HG03457 (cell line): ENCODE measurements at regions not wholly inside any gene's neighbourhood (a gene's known extent, or its start where the extent isn't known, plus 50 kb on each side); places are given as distances from the start of the nearest gene placed in this dataset.
A peak's percentile ranks its signal among the peaks of the same experiment; 100 is the strongest.
"Not testable (repeated sequence)": the region's sequence is repeated elsewhere in the genome, so short reads cannot be mapped to it uniquely, and the experiment has no call there.

ENCODE experiments used
- ATAC-seq: cut with Tn5 transposase; IDR thresholded peaks from one replicate; pipeline ENCODE4 v1.9.1; 2021; ENCODE audit warnings: moderate number of reproducible peaks; ENCODE audit not compliant: unreplicated experiment

DNA sequence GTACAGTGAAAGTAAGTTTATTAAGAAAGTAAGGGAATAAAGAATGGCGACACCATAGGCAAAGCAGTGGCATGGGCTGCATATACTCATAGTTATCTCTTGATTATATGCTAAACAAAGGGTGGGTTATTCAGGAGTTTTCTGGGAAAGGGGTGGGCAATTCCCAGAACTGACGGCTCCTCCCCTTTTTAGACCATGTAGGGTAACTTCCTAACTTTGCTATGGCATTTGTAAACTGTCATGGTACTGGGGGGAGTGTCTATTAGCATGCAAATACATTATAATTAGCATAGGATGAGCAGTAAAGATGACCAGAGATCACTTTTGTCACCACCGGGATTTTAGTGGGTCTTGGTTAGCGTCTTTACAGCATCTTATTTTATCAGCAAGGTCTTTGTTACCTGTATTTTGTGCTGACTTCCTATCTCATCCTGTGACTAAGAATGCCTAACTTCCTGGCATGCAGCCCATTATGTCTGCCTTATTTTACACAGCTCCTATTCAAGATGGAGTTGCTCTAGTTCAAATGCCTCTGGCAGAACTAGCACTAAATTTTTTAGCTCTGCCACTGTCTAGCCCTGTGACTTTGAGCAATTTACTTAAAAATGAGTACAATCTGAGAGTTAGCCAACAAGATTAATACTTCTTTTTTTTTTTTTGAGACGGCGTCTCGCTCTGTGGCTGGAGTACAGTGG is 110.3 kb upstream of the PALMD start:
- no peak for ATAC-seq

- ATAC-seq = no peak
These were observed 107.9 kb upstream of the PALMD start for GRCh38 chr1:99537886-99538617.

- ATAC-seq = no peak
These were observed 107.3 kb upstream of the PALMD start for GRCh38 chr1:99538618-99538956.

DNA sequence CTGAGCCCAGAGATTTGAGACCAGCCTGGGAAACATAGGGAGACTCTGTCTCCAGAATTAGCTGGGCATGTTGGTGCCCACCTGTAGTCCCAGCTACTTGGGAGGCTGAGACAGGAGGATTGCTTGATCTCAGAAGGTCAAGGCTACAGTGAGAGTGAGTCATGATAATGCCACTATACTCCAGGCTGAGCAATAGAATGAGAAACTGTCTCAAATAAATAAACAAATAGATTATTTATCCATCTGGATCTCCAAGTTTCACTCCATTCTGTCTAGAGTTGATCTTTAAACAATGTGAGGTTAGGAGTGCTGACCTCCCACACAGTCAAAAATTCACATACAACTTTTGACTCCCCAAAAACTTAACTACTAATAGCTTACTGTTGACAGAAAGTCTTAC is 106.8 kb upstream of the PALMD start:
- ATAC-seq = no peak

- no peak for ATAC-seq
These were observed 105.2 kb upstream of the PALMD start for GRCh38 chr1:99540744-99541143.

GRCh38 chr1:99544328-99544727 is 101.6 kb upstream of the PALMD start:
- ATAC-seq = no peak

- no peak for ATAC-seq
These were observed 99.2 kb upstream of the PALMD start for GRCh38 chr1:99546432-99547416.

- ATAC-seq = no peak
These were observed 96.8 kb upstream of the PALMD start for GRCh38 chr1:99548943-99549605.

GRCh38 chr1:99550198-99550597 is 95.7 kb upstream of the PALMD start:
- no peak for ATAC-seq

- no peak for ATAC-seq
These were observed 93.9 kb upstream of the PALMD start for GRCh38 chr1:99551812-99552614.

GRCh38 chr1:99553301-99553700 is 92.6 kb upstream of the PALMD start:
- ATAC-seq = no peak

GRCh38 chr1:99553819-99554218 is 92.1 kb upstream of the PALMD start:
- not testable (repeated sequence) for ATAC-seq

DNA sequence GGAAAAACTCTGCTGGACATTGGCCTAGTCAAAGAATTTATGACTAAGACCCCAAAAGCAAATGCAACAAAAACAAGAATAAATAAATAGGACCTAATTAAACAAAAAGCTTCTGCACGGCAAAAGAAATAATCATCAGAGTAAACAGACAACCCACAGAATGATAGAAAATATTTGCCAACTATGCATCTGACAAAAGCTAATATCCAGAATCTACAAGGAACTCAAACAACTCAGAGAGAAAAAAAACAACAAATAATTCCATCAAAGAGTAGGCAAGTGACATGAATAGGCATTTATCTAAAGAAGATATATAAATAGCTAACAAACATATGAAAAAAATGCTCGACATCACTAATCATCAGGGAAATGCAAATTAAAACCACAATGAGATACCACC is 91.2 kb upstream of the PALMD start:
- no peak for ATAC-seq

GRCh38 chr1:99557546-99558202 is 88.2 kb upstream of the PALMD start:
- peak; percentile 78 for ATAC-seq

DNA sequence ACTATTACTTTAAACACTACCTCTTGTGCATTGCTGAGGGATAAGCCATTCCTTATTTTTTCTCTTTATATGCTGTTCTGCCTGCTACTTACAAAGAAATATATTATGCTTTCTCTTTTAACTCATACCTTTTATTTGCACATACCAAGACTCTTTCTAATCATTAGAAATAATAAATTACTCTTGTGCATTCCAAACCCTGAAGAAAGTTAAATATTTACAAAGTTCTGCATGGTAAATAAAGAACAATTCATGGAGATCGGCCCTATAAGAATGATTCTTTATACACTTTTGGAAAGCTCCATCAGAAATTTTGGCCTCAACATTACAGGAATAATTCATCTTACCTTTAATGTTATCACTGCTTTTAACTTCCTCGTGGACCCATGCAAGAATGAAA is 86.7 kb upstream of the PALMD start:
- no peak for ATAC-seq

GRCh38 chr1:99560207-99561040 is 85.5 kb upstream of the PALMD start:
- no peak for ATAC-seq

- no peak for ATAC-seq
These were observed 84.0 kb upstream of the PALMD start for GRCh38 chr1:99561952-99562351.

GRCh38 chr1:99565606-99566289 is 80.2 kb upstream of the PALMD start:
- ATAC-seq = no peak
